ENCODE measurements at regions not wholly inside any gene's neighbourhood (a gene's known extent, or its start where the extent isn't known, plus 50 kb on each side); places are given as distances from the start of the nearest gene placed in this dataset.

GRCh38 chr15:100788418-100789105, 91.1 kb upstream of the ALDH1A3 start:
- no peak for DNase-seq
- Histone ChIP-seq H3K36me3 (no peaks in the 10 kb centered on the region), H3K9me3 (no peaks in the 10 kb centered on the region), H3K27me3 (no peaks in the 10 kb centered on the region), H3K27ac (no peak overlapping the region), H3K4me3 (no peak overlapping the region), H3K4me1 (ENCODE audit: insufficient read depth) (no peaks in the 10 kb centered on the region)
- intact Hi-C loops (cut with DNase I), result no loop called here
- 88 to 92% (median 90%) methylated on average over 7 of the region's 7 CpGs for WGBS, 3 donors
- no peak for TF ChIP-seq CTCF (IDR thresholded peaks at IDR 0.05)

- TF ChIP-seq EP300 (IDR thresholded peaks at IDR 0.05), result no peak
- TF ChIP-seq POLR2A (IDR thresholded peaks at IDR 0.05), result no peak
- no peak for TF ChIP-seq CTCF (IDR thresholded peaks at IDR 0.05)
- DNase-seq, result no peak
- Histone ChIP-seq H3K4me1 (ENCODE audit: insufficient read depth) (no peaks in the 10 kb centered on the region), H3K27me3 (no peaks in the 10 kb centered on the region), H3K27ac (no peak overlapping the region), H3K36me3 (no peaks in the 10 kb centered on the region), H3K4me3 (no peak overlapping the region), H3K9me3 (no peaks in the 10 kb centered on the region)
- WGBS, 3 donors, result 89 to 95% (median 95%) methylated on average over 8 of the region's 8 CpGs
- intact Hi-C loops (cut with DNase I), result no loop called here
These were observed 88.8 kb upstream of the ALDH1A3 start for GRCh38 chr15:100790786-100791265.

GRCh38 chr15:100794008-100794407, 85.6 kb upstream of the ALDH1A3 start:
- WGBS, 3 donors, result 56 to 83% (median 72%) methylated on average over 3 of the region's 3 CpGs
- intact Hi-C loops (cut with DNase I), result no loop called here

GRCh38 chr15:100801256-100801900, 78.3 kb upstream of the ALDH1A3 start:
- WGBS, 3 donors, result 85 to 87% (median 86%) methylated on average over 17 of the region's 17 CpGs

More at GRCh38 chr15:100794008-100794407, 85.6 kb upstream of the ALDH1A3 start:
- H3K27ac ChIP-seq, result no peak overlapping the region
- no peak for DNase-seq
- H3K4me1 ChIP-seq (ENCODE audit: insufficient read depth), result no peaks in the 10 kb centered on the region
- no peak overlapping the region for H3K4me3 ChIP-seq
- TF ChIP-seq EP300 (IDR thresholded peaks at IDR 0.05) (no peak), CTCF (IDR thresholded peaks at IDR 0.05) (no peak), POLR2A (IDR thresholded peaks at IDR 0.05) (no peak)
- H3K9me3 ChIP-seq, result no peaks in the 10 kb centered on the region
- no peaks in the 10 kb centered on the region for H3K27me3 ChIP-seq
- H3K36me3 ChIP-seq, result no peaks in the 10 kb centered on the region

More at GRCh38 chr15:100801256-100801900, 78.3 kb upstream of the ALDH1A3 start:
- Histone ChIP-seq H3K27me3 (no peaks in the 10 kb centered on the region), H3K36me3 (no peaks in the 10 kb centered on the region), H3K9me3 (no peaks in the 10 kb centered on the region), H3K4me1 (ENCODE audit: insufficient read depth) (no peaks in the 10 kb centered on the region), H3K27ac (no peak overlapping the region), H3K4me3 (no peak overlapping the region)
- intact Hi-C loops (cut with DNase I), result no loop called here
- DNase-seq, result no peak
- TF ChIP-seq CTCF (IDR thresholded peaks at IDR 0.05) (no peak), POLR2A (IDR thresholded peaks at IDR 0.05) (no peak), EP300 (IDR thresholded peaks at IDR 0.05) (no peak)

All from ovary (tissue), 7 donors.